Fibroblast of pulmonary artery (primary cell): ENCODE measurements at regions not wholly inside any gene's neighbourhood (a gene's known extent, or its start where the extent isn't known, plus 50 kb on each side); places are given as distances from the start of the nearest gene placed in this dataset.

Experiments
- DNase-seq: peaks from one replicate; pipeline ENCODE4 v3.0.0-alpha.2; 2010; ENCODE audit warnings: low read depth
- H3K4me3 ChIP-seq: replicated peaks from 2 replicates; pipeline ENCODE4 v1.5.1; 2011; ENCODE audit warnings: low read depth, mild to moderate bottlenecking, control low read depth, low read length, moderate library complexity
- CTCF ChIP-seq: IDR thresholded peaks from 2 replicates; pipeline ENCODE4 v1.5.1; 2011; ENCODE audit warnings: mild to moderate bottlenecking, control low read depth, low read length, inconsistent platforms; ENCODE audit errors: missing control alignments

- no peak overlapping the region for H3K4me3 ChIP-seq
- no peak for DNase-seq
- no peak for TF ChIP-seq CTCF
Measured at GRCh38 chr5:174335682-174336364, 290.3 kb downstream of the NSG2 start.

GRCh38 chr5:174336479-174336878, 291.0 kb downstream of the NSG2 start:
- no peak for DNase-seq
- TF ChIP-seq CTCF: no peak
- H3K4me3 ChIP-seq: no peak overlapping the region

DNA sequence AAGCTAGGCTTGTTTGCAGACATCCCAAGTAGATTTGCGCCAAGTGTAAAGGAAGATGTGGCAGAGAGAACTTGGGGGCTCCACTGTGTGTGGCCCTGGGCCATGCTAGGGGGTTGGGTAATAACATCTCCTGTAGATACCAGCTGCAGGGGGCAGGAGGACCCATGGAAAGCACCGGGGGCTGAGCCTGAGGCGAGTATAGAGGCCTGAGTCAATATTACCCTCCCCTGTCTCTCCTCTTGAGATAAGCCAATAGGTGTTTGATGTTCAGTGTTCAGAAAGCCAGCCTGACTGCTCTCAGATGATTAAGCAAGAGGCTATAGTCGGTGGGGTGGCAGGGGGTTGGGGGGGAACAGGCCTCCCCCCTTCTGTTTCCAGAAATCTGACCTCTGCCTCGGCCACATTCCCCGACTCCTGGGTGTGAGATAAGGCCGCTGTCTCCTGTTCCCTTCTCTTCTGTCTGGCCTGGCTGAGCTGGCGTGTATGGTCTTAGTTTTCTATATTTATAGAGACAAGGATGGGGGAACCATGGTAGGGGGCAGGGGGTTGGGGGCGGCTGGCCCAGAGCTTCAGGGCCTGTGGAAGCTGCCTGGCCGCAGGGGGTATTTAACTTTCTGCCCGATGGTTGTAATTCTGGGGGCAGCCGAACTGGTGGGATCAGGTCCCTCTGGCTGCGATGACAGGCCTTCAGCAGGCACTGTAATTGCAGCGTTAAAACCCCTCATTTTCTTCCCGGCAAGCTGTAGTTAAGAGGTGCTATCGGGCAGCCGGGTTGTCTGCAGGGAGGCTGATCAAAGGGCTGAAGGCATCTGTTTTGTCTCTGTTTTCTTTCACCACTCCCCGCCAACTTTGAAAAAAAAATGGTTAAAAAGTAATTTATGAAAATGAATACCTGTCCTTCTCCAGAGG, 292.0 kb downstream of the NSG2 start:
- DNase-seq: no peak
- H3K4me3 ChIP-seq: no peak overlapping the region
- no peak for TF ChIP-seq CTCF

- TF ChIP-seq CTCF: no peak
- H3K4me3 ChIP-seq: no peak overlapping the region
- peak; percentile 13 for DNase-seq
Measured at GRCh38 chr5:174338185-174339010, 292.9 kb downstream of the NSG2 start.

- no peak overlapping the region for H3K4me3 ChIP-seq
- no peak for DNase-seq
- TF ChIP-seq CTCF: no peak
Measured at GRCh38 chr5:174339130-174339529, 293.6 kb downstream of the NSG2 start.

DNA sequence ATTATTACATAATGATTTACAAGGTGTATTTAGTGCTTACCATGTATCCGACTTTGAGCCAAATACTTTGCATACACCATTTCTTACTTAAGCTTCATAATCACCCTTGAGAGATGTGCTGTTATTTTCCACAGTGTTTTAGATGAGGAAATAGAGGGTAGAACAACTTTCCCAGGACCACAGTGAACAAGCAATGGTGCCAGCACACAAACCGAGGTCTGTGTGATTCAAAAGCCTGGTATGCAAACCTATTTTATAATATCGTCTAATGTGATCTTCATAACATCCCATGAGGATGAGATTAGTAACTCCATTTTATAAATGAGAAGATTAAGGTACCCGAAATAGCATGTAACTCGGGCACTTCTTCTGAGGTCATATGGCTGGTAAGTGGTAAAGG, 294.7 kb downstream of the NSG2 start:
- H3K4me3 ChIP-seq: no peak overlapping the region
- peak; percentile 29 for DNase-seq
- no peak for TF ChIP-seq CTCF
